ENCODE measurements at regions not wholly inside any gene's neighbourhood (a gene's known extent, or its start where the extent isn't known, plus 50 kb on each side); places are given as distances from the start of the nearest gene placed in this dataset.

- DNase-seq (ENCODE audit: low read depth, low spot score): no peak
Measured at GRCh38 chr3:35114686-35115085, 524.6 kb upstream of the ARPP21 start.

GRCh38 chr3:35120026-35120425 is 519.3 kb upstream of the ARPP21 start:
- DNase-seq (ENCODE audit: low read depth, low spot score): no peak

GRCh38 chr3:35137612-35138011 is 501.7 kb upstream of the ARPP21 start:
- DNase-seq (ENCODE audit: low read depth, low spot score): no peak

GRCh38 chr3:35141406-35141805 is 497.9 kb upstream of the ARPP21 start:
- DNase-seq (ENCODE audit: low read depth, low spot score): no peak

GRCh38 chr3:35144011-35144410 is 495.3 kb upstream of the ARPP21 start:
- DNase-seq (ENCODE audit: low read depth, low spot score): no peak

GRCh38 chr3:35146256-35147035 is 492.9 kb upstream of the ARPP21 start:
- DNase-seq (ENCODE audit: low read depth, low spot score): peak; percentile 63

- DNase-seq (ENCODE audit: low read depth, low spot score): no peak
Measured at GRCh38 chr3:35183927-35184675, 455.2 kb upstream of the ARPP21 start.

GRCh38 chr3:35184775-35185174 is 454.6 kb upstream of the ARPP21 start:
- no peak for DNase-seq (ENCODE audit: low read depth, low spot score)

- DNase-seq (ENCODE audit: low read depth, low spot score): no peak
Measured at GRCh38 chr3:35187908-35188307, 451.4 kb upstream of the ARPP21 start.

- DNase-seq (ENCODE audit: low read depth, low spot score): no peak
Measured at GRCh38 chr3:35194666-35195065, 444.7 kb upstream of the ARPP21 start.

GRCh38 chr3:35198857-35199256 is 440.5 kb upstream of the ARPP21 start:
- no peak for DNase-seq (ENCODE audit: low read depth, low spot score)

GRCh38 chr3:35200056-35200455 is 439.3 kb upstream of the ARPP21 start:
- DNase-seq (ENCODE audit: low read depth, low spot score): no peak

GRCh38 chr3:35201211-35201610 is 438.1 kb upstream of the ARPP21 start:
- DNase-seq (ENCODE audit: low read depth, low spot score): no peak

GRCh38 chr3:35215525-35216500 is 423.5 kb upstream of the ARPP21 start:
- DNase-seq (ENCODE audit: low read depth, low spot score): no peak

GRCh38 chr3:35216501-35217266 is 422.6 kb upstream of the ARPP21 start:
- DNase-seq (ENCODE audit: low read depth, low spot score): no peak

GRCh38 chr3:35223632-35224394 is 415.5 kb upstream of the ARPP21 start:
- DNase-seq (ENCODE audit: low read depth, low spot score): no peak

- DNase-seq (ENCODE audit: low read depth, low spot score): no peak
Measured at GRCh38 chr3:35224565-35225295, 414.6 kb upstream of the ARPP21 start.

GRCh38 chr3:35241236-35241635 is 398.1 kb upstream of the ARPP21 start:
- DNase-seq (ENCODE audit: low read depth, low spot score): no peak

GRCh38 chr3:35254917-35255316 is 384.4 kb upstream of the ARPP21 start:
- no peak for DNase-seq (ENCODE audit: low read depth, low spot score)

- DNase-seq (ENCODE audit: low read depth, low spot score): no peak
Measured at GRCh38 chr3:35257641-35258040, 381.7 kb upstream of the ARPP21 start.
